Fibroblast of peridontal ligament (primary cell): ENCODE measurements at regions not wholly inside any gene's neighbourhood (a gene's known extent, or its start where the extent isn't known, plus 50 kb on each side); places are given as distances from the start of the nearest gene placed in this dataset.

ENCODE experiments used
- DNase-seq: peaks from one replicate; pipeline ENCODE4 v3.0.0-alpha.2; 2010; ENCODE audit errors: extremely low read depth

DNA sequence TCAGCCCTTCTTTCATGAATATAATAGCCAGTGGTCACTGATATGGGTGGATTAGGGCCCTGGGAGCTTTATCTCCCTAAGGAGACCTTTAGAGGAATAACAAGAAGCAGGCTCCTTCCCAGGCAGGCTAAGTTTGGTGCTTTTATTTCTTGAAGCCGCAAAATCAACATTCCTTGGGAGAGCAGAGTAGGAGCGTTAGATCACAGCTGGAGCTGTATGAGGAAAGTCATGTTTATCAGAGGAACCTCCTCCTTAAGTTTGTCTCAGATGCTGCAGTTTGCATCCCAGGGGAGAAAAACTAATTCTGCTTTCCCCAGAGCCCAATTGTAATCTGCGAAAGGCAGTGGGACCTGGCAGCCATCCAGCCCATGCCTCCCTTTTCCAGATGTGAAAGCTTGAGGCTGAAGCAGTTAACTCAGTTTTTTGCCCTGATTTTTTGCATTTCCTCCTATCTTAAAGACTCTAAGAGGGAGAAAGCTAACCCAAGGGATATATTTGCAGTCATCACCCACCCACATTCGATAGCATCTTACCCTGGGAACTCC is 186.0 kb upstream of the FRMPD4 start:
- no peak for DNase-seq

DNA sequence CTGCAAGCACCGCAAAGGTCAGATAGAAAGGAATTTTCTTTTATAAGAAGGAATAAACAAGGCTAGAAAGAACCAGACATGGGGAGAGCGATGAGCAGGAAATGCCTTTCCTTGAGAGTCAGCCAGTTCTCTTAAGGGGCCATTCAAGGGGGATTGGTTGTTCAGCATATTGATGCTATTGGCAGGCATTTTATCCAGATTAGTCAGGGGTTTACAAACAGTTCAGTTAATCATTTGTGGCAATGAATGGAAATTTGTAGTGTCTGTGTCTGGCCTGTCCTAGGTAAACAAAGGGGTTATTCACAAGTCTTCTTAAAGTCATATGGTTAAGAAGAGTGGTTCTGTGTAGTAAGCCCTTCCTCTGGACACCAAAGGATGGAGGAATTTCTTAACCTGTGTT is 184.7 kb upstream of the FRMPD4 start:
- peak; percentile 0 for DNase-seq

DNA sequence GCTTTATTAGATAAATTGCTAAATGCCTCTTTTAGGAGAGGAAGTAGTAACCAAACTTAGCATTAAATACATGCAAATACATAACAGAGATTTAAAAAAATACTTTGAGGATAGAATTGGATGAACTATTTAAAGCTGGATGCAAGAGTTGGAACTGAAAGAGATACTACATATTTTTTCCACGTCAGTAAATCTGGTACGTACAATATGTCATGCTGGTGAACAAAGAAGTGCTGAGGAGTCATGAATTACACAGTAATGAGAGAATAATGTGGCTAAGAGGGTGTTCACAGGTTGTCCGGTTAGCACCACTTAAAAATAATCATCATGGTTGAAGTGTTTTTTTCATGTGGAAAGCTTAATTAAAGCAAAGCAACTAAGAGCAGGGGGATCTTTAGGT is 184.1 kb upstream of the FRMPD4 start:
- DNase-seq, result no peak

DNA sequence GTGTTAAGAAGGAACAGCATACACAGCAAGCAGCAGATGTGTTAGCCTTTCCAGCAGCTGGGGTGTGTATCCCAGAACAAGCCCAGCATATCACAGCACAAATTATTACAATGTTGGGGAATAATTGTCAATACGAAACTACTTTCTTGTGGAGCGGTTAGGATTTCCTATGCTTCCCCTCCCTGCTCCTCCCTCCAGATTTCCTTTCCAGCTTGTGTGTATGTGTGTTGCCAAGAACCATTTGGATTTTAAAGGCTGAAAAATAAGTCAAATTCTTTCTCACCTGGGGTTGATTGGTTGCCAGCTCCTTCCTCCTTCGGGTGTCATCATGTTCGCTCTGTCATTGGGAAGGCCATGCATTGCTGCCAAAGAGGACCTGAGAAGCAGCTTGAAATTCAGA is 178.2 kb upstream of the FRMPD4 start:
- no peak for DNase-seq

DNA sequence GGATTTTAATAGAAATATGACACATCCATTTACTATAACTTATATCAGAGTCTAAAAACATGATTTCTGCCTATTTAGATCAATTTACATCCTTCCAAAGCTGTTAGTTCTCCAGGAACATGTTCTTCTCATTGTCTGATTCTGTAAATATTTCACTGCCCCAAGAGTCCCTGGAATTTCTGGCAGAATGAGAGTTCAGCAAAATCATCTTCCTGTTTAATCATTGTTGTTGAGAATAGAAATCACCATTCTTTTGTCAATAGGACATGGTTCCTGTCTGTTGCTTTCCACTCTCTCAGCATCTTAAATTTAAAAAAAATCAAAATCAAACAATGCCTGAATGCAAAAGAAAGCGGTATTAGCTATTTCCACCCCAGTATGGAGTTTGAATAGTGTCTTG is 172.8 kb upstream of the FRMPD4 start:
- DNase-seq, result no peak

DNA sequence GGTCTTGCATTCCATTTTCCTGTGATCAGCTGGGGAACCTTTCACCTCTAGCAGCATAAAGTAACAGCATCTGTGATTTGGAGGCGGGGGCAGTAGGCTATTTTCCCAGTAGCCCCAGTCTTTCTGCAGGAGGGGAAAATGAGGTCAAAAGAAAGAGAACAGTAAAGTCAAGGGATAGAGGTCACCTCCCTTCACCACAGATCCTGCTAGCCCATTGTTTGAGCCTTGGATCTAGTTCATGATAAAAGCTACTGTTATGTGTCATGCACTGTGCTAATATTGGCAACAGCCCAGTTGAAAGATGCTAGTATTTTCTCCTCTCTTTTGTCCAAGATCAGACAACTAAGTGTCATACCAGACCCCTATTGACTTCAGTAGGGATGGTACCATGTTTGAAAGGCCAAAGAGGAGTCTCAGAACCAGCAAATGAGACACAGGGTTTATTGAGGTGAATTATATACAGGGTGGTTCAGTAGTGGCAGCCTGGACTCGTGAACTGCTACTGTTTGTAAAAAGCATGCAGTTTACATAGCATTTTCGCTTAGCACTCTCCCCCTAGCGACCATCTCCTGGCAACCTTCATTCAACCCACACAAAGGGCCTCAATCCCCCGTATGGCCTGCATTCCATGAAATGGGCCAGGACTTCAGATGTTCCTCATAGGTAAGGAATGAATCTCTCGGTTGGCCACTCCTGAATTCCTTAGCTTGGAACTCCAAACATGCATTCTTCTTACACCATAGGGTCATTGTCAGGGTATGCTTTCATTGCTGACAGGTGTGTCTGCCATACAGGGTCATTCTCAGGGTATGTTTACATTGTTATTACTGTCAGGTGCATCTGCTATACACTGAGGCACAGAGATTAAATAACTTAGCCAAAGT is 170.0 kb upstream of the FRMPD4 start:
- DNase-seq, result no peak

DNA sequence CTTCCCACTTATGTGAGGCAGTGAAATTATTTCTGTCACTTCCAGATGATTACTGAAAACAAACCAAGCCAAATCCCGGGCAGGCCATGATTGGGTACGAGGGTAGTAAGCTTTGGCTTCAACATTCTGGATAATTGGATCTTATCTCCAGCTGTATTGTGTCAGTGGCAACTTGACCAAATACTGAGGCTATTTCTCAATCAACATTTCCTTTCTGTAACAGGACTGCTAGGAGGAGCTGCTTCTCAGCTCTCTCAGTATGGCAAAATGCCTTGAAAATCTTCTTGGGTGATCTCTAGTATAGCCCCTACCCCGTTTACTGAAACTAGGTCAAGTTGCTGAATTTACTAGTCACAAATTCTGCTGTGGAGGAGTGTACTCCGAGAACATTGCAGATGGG is 169.3 kb upstream of the FRMPD4 start:
- no peak for DNase-seq

DNA sequence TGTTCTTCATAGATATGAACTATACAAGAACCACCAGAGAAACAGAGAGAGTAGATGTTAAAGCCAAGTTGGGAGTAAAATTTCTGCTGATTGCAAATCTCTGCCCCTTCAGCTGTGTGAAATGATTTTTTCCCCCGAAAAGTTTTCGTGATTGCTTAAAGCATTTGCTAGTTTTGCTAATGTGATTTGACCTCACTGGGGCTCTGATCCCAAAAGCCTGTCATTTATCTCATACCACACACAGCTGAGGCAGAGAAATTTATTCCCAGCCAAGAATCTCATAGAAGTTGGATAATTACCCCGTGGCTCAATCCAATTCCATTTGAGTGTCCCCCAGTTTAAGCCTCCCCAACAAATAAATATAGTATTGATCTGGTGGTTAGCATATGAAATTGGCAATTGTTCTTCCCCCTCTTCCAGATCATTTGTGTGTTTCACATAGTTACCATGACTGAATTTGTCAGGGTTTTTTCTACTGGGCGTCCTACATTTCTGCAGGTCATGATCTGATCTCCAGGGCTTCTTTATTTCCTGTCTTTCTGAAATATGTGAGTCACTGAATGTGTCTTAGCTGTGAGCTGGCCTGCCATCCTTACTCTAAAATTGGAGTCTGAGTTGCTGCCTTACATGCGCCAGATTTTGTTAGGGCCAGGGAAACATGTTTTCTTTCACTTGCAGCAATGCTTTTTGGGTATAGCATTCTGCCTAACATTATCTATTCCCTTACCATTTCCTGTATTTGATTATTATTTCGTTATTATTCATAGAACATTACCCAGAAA is 167.5 kb upstream of the FRMPD4 start:
- no peak for DNase-seq

DNA sequence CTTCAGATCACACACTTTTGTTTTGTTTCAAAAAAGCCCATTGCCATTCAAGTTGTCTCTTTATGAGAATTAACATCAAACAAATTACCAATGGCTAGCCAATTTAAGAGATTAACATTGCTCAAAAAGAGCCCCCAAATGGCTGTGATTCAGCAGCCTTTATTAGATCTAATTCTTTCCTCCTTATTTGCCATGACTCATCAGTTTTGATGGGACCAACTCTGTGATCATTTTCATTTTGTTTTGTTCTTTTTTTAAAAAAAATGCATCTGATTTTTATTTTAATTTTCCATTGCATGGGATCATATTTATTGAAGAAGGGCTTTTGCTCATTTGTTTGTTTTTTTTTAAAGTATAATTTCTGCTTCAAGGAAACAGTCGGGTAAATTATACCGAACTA is 161.6 kb upstream of the FRMPD4 start:
- no peak for DNase-seq

DNA sequence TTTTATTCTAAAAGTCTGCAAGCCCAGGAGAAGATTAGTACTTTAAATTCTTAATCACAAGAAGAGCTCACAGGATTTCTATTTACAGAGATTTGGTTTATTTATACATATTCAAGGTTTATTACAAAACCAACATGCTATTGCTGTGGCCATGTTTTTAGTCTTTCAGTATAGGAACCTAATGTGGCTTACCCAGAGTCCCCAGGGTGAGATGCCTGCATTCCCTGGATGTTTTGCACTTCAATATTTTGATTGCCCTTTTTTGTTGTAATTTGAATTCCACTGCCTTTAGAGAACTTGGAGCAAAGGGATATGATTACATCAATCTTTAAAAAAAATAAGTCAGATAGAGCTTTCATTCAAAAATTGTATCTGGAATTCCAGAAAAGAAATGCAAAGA is 146.0 kb upstream of the FRMPD4 start:
- peak; percentile 23 for DNase-seq

DNA sequence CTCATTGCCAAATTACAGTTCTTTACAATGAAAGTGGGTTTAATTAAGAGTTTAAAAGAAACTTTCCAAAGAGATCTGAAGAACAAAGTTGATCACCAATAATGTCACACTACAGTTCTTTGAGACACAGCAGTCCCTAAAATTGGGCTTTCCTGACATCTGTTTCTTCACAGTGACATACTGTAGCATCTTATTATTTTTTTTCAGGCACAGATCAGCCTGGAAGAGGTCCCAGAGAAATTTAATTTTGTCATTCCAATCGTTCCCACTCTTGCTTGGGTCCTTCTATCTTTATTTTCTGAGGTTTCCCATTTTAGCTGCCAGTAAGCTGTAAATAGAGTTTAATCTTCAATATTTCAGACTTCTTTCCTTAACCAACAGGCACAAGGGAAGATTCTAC is 143.1 kb upstream of the FRMPD4 start:
- no peak for DNase-seq

DNA sequence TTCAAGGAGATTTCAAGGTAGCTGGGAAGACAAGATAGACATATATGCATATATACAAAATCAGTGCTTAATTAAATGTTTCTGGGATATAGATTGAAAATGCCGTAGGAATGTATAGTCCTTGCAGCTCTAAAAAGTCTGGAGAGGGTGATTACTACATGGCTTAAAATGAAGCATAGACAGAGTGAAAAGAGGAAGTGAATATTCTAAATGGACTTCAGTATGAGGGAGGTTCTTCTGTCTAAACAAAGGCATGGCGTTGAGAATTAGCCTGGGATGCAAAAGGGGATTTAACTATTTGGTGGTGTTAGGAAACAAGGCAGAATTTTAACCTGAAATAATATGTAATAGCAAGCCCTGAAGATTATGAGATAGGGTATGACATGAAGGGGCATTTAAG is 141.5 kb upstream of the FRMPD4 start:
- DNase-seq, result no peak

DNA sequence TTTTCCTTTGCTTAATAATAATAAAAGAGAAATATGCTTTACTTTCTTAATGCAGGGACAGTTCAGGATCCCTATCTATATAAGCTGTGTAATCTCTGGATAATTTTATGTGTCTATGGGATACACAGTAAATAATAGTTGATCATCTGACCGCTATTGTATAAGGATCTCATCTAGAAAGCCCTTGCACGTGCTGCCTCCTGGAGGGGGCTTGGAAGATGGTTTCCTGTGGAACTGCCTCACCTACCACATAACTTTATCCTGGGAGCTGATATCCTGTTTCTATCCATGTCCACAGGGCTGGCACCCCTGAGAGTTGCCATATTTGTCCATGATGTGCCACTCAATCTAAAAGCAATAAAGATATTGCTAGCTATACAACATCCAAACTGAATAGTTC is 139.3 kb upstream of the FRMPD4 start:
- no peak for DNase-seq

DNA sequence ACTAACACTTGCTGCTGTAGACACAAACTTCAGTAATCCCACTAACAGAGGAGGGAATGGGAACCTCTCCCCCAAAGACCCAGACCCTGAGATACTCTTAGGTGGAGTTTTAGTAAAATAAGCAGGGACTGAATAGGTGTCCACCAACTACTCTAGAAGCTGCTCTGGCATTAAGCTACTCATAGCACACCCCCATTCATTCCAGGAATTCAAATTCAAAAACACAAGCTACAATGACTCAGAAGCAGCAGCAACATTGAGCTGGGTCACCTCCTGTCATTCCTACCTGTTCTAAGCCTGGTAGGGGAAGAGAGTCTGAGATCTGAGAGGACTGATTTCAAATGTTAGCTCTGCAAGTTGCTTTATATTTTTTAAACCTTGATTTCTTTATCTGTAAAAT is 135.4 kb upstream of the FRMPD4 start:
- no peak for DNase-seq

DNA sequence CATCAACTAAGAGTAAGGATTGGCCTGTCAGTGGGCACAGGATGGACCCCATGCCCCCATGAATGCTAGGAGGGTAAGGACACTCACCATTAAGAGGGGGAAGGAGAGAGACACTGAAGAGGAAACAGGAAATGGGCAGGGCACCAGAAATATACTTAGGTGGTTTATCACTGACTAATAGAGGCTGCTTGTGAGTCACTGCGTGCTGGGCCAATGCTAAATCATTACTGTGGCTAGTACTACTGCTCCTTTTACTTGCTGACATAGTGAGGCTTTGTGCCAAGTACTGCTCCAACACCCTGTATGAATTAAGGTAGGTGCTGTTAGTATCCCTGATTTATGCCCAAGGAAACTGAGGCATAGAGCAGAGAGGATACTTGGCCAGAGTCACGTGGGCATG is 130.4 kb upstream of the FRMPD4 start:
- DNase-seq, result peak; percentile 31

DNA sequence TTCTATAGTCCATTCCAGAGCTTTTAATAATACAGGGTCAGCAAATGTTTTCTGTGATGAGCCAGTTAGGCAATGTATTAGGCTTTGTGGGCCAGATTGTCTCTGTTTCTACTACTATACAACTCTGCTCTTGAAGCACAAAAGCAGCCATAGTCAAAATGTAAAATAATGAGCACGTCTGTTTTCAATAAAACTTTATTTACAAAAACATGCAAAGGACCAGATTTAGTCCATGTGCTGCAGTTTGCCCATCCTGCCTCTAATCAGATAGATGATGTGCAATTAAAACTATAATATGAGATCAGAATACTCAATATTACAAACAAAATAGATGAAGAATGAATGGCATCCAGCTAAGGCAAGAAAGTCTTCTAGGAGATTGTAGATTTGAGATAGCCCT is 127.8 kb upstream of the FRMPD4 start:
- no peak for DNase-seq

DNA sequence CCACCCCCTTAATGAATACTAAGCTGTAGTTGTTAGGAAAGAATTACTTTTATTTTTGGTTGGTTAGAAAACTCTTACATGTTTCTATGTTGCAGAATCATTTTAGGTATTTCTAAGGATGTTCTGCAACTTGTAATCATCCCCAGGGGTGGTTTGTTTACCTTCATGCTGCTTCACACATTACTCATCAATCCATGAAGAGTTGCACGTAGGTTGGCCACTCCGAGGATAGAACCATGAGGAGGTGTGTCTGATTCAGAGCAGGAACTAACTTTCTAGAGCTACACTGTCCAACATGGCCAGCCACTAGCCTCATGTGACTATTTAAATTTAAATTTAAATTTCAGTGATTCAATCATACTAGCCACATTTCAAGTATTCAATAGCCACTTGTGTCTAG is 127.2 kb upstream of the FRMPD4 start:
- DNase-seq, result peak; percentile 8

DNA sequence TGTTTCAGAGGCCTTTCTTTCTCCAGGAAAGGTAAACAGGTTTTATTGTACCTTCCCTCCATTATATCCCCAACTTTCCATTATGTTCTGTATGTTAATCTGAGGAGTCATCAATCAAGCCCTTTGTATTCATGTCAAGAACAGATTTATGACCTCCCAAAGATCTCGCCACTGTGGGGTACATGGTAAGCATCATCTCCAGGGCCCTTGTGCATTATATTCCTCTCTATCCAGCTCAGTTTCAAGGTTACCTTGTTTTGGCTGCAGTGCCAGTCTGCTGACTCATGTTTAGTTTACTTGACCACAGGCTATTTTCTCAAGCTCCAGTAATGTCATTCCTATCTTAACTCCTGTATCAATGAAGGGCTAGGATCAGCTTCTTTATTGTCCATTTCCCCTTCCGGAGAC is 125.1 kb upstream of the FRMPD4 start:
- DNase-seq, result peak; percentile 15

DNA sequence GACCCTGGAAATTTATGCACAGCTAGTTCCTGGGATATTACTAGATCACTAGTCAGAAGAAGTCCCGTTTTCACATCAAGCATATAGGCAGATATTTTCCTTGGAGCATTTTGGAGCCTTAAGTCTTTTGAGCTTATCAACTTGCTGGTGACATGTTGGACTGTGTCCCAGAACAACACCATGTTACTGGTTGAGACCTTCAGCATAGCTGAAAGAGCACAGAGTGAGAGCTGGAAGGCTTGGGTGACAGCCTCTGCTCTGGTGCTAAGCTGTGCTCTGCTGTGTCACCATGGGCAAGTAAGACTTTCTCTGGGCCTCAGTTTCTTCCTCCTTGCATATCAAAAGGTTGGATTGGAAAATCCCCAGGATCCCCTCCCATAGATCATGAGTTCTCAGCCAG is 116.6 kb upstream of the FRMPD4 start:
- no peak for DNase-seq

DNA sequence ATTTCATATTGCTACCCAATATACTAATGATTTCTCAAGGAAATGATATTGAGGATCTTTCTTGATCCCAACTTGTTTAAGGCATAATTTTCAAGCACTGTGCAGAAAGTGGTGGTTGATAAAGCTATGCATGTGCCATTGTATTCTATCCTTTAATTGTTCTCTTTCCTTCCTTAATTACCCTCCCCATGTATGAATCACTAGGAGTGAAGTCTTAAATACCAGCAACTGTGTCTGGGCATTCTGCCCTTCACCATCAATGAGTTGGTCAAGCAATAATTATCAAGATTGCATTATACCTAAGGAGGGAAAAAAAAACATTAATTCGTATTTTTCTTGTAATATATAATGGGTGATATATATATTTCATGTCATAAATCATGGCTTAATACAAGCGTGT is 111.8 kb upstream of the FRMPD4 start:
- DNase-seq, result no peak

DNA sequence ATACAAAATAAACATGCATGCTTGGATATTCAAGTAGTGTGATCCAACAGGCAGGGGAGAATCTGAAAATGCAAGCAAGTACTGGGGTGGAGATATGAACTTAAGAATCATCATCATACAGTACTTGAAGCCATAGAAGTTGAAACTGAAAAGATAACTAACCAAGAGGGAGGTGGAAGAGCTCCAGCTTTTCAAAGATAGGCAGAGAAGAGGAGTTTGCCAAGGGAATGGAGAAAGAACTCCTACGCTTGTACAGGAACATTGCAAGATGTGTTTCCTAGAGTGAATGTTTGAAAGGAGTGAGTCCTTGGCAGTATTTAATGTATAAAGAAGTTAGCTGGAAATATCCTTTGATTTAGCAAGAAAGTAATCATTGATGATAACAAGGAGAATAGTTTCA is 106.2 kb upstream of the FRMPD4 start:
- DNase-seq, result no peak

DNA sequence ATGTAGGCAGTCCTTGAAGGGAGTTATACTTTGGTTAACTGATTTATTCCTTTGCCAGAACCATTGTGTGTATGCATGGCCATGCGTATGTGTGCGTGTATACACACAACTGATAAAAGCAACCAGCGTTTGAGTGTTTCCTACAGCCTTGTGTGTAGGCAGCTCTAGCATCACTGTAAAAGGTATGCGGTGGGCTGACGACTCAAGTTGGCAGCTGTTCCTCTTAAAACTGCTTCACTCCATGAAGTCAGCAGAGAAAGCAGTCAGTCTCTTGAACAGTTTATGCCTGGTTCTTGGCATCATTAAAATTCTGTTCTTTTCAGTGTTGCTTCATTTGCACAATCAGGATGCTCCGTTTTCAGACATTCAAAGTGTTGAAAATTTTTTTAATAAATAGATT is 103.5 kb upstream of the FRMPD4 start:
- no peak for DNase-seq

DNA sequence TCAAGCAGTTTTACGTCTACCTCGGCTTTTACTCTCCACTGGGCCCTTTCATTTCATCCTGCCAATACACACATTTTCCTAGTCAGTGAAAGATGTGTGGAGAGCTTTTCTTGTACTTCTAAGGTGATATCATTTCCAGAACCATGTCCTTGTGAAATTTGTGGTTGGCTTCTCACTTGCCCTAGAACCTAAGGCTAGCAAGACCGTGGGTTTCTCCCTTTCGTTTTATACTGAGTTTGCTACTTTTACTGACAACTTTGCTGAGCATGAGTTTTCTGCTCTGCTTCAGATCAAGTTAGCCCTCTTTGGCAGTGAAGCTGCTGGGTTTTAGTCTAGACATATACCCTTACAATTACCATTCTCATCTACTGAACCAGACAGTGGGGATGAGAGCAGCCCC is 95.7 kb upstream of the FRMPD4 start:
- no peak for DNase-seq
